Esophagus muscularis mucosa (tissue), 4 donors: ENCODE measurements at regions not wholly inside any gene's neighbourhood (a gene's known extent, or its start where the extent isn't known, plus 50 kb on each side); places are given as distances from the start of the nearest gene placed in this dataset.

Experiments used
- DNase-seq: peaks from one replicate; pipeline ENCODE4 v3.0.0-alpha.2; 2017; ENCODE audit errors: extremely low spot score
- H3K27ac ChIP-seq, 4 donors: fragments of 200-600 bp; sonication (generic); replicated peaks in 1 of 4; 1 replicate in 3 of 4; 2 replicates in 1 of 4; pipeline ENCODE4 v1.5.1; 2016 to 2019; ENCODE audit warnings: mild to moderate bottlenecking in 1 of 4
- H3K27me3 ChIP-seq, 4 donors: fragments of 200-600 bp; sonication (generic); one replicate each; pipeline versions ENCODE4 v1.5.1 to v1.6.0; 2016 to 2019
- H3K36me3 ChIP-seq, 4 donors: fragments of 200-600 bp; sonication (generic); one replicate each; pipeline ENCODE4 v1.5.1; 2016 to 2019
- H3K4me1 ChIP-seq, 4 donors: fragments of 200-600 bp; sonication (generic); one replicate each; pipeline ENCODE4 v1.5.1; 2016 to 2019
- H3K4me3 ChIP-seq, 4 donors: fragments of 200-600 bp; sonication (generic); 1 replicate in 2 of 4; 2 replicates in 2 of 4; pipeline ENCODE4 v1.5.1; 2016 to 2019; ENCODE audit warnings: mild to moderate bottlenecking in 4 of 4, moderate library complexity in 1 of 4
- H3K9me3 ChIP-seq, 4 donors: fragments of 200-600 bp; sonication (generic); 1 replicate in 3 of 4; 2 replicates in 1 of 4; pipeline ENCODE4 v1.5.1; 2016 to 2019
- EP300 ChIP-seq: sonication (generic); formaldehyde crosslinking; IDR thresholded peaks from one replicate; pipeline ENCODE4 v1.6.1; 2017; ENCODE audit warnings: antibody characterized with exemption
- POLR2A ChIP-seq: fragments of 450-650 bp; IDR thresholded peaks from one replicate; pipeline ENCODE4 v1.6.1; 2017; ENCODE audit warnings: antibody characterized with exemption, moderate library complexity, mild to moderate bottlenecking, low read depth
- POLR2AphosphoS5 ChIP-seq, 2 donors: sonication (generic); formaldehyde crosslinking; IDR thresholded peaks; one replicate each; pipeline ENCODE4 v1.6.1; 2017; ENCODE audit warnings: antibody characterized with exemption in 2 of 2
- WGBS: methylation state at CpG from one replicate; pipeline ENCODE4 v1.1.5; 2018; 5-methylcytosine and 5-hydroxymethylcytosine counted together
- intact Hi-C: fragments of 100-400 bp; cut with DNase I; formaldehyde crosslinking; loops from one replicate; pipeline ENCODE4 v1.15.1; 2023
- TF ChIP-seq, protein P1 (sequence below), 3 experiments: fragments of 200-600 bp in 2 of 3; fragments of 450-650 bp in 1 of 3; sonication (generic) in 2 of 3; IDR thresholded peaks; one replicate each; pipeline ENCODE4 v1.5.1; 2017 to 2019; ENCODE audit warnings: antibody characterized with exemption in 3 of 3, mild to moderate bottlenecking in 2 of 3, moderate library complexity in 1 of 3

DNA sequence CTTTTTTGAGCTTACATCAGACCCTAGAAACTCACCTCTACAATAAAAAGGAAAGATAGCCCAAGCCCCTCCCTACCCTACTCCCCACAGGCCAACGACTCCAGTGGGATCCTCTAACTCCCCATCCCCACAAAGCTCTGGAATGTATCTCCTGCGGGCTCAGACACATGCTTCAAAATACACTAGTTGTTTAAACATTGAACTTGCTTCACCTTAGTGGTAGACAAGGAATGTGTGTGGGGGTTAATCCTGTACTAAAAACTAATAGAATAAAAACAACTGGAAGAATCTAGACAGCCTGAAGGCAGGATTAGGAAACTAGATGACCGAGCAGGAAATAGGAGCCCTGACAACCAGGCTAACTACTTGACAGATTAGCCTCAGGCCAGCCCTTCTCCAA lies 211.5 kb downstream of the SUCLG1 start:
- WGBS, result 52% methylated on average over 3 of the region's 3 CpGs
- DNase-seq, result no peak
- no peaks in the 10 kb centered on the region for H3K4me1 ChIP-seq

DNA sequence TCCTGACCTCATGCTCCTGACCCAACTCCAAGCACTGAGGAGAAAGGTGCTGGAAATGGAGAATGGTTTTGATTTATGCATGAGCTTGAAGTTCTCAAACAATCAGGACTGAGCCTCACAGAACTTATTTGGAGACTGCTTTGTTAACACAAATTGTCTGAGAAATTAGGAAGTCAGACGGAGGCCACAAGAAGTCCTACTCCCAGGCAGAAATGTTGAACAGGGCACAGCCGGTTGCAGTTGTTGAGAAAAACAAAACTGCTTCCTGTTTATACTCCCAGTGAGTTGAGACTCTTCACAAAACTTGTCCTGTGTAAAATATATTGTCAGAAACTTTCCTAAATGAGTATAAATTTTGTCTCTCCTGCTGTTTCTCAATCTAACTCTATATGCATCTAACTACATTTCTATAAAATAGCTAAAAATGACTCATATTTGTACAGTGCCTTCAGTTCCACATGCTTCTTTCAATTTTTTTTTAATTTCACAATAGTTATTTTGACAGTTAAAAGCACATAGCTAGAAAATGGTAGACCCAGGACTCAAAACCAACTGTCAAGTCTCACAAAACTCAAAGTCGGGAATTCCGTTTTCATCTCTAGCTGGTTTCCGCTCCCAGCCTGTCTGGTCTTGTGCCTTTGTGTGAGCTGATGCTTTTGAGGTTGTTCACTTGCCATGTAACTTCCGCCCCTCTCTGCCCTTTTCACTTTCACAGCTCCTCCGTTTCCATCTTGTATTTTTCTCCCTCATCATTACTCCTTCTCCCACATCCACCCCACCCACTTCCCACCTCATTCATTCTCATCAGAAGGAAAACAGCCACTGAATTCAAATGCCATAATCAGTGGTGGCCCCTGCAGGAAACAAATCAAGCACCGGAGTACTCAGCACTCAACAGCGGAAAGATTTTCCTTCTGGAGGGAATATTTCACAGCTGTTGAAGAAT lies 215.0 kb downstream of the SUCLG1 start:
- intact Hi-C loops, result no loop called here
- no peaks in the 10 kb centered on the region for H3K36me3 ChIP-seq
- H3K27me3 ChIP-seq, result no peaks in the 10 kb centered on the region
- TF ChIP-seq EP300 (no peak), POLR2A (no peak), POLR2AphosphoS5 (IDR thresholded peaks at IDR 0.05) (no peak)
- TF ChIP-seq, protein P1, sequence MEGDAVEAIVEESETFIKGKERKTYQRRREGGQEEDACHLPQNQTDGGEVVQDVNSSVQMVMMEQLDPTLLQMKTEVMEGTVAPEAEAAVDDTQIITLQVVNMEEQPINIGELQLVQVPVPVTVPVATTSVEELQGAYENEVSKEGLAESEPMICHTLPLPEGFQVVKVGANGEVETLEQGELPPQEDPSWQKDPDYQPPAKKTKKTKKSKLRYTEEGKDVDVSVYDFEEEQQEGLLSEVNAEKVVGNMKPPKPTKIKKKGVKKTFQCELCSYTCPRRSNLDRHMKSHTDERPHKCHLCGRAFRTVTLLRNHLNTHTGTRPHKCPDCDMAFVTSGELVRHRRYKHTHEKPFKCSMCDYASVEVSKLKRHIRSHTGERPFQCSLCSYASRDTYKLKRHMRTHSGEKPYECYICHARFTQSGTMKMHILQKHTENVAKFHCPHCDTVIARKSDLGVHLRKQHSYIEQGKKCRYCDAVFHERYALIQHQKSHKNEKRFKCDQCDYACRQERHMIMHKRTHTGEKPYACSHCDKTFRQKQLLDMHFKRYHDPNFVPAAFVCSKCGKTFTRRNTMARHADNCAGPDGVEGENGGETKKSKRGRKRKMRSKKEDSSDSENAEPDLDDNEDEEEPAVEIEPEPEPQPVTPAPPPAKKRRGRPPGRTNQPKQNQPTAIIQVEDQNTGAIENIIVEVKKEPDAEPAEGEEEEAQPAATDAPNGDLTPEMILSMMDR (IDR thresholded peaks at IDR 0.05), result no peak
- DNase-seq, result no peak
- H3K27ac ChIP-seq, result no peak overlapping the region
- no peaks in the 10 kb centered on the region for H3K9me3 ChIP-seq
- WGBS, result 60% methylated on average over 9 of the region's 9 CpGs
- H3K4me1 ChIP-seq, result no peaks in the 10 kb centered on the region
- H3K4me3 ChIP-seq, result no peak overlapping the region

More for the DNA sequence above, 211.5 kb downstream of the SUCLG1 start:
- intact Hi-C loops, result no loop called here
- no peak overlapping the region for H3K4me3 ChIP-seq
- no peaks in the 10 kb centered on the region for H3K27me3 ChIP-seq
- H3K36me3 ChIP-seq, result no peaks in the 10 kb centered on the region
- no peak for TF ChIP-seq EP300
- no peak for TF ChIP-seq POLR2A
- TF ChIP-seq, protein P1 (IDR thresholded peaks at IDR 0.05), result no peak
- no peak for TF ChIP-seq POLR2AphosphoS5 (IDR thresholded peaks at IDR 0.05)
- no peaks in the 10 kb centered on the region for H3K9me3 ChIP-seq
- no peak overlapping the region for H3K27ac ChIP-seq

DNA sequence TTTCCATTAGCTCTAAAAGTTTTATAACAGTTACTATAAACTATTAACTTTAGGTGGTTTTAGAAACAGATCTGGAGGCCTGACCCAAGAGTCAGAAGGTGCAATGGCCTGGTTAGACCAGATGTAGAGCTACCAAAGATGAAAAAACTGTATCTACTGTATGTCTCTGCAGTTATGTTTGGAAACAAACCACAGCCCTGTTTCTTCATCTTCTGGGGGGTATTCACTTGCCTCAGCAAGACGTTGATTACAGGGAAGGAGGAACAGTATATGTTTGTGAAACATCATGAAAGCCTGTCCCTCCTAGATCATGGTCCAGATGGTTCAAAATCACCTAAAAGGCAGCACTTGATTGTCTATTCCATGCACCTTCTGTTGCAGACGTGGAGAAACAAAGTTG lies 220.2 kb downstream of the SUCLG1 start:
- Histone ChIP-seq H3K4me3 (no peak overlapping the region), H3K9me3 (no peaks in the 10 kb centered on the region), H3K27me3 (no peaks in the 10 kb centered on the region), H3K27ac (no peak overlapping the region), H3K4me1 (no peaks in the 10 kb centered on the region), H3K36me3 (no peaks in the 10 kb centered on the region)
- 60% methylated on average over 2 of the region's 2 CpGs for WGBS
- TF ChIP-seq, protein P1 (IDR thresholded peaks at IDR 0.05), result no peak
- intact Hi-C loops, result no loop called here
- DNase-seq, result no peak

DNA sequence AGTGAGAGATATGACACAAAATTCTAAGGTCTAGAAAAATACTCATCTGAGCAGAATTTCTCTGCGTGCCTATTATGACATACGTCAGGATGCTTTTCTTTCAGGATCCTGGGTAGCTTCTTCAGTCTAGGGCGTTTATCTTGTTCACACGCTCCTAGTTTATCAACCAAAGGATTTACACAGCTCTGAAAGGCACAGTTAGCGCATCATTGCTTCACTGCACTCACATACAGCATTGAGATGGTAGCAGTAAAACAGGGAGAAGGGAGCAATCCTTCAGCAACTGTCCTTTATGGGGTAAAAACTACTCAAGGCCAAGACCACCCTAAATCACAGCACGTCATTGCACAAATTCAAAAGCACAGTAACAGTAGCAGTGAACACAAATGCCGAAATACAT lies 222.8 kb downstream of the SUCLG1 start:
- Histone ChIP-seq H3K27me3 (no peaks in the 10 kb centered on the region), H3K27ac (no peak overlapping the region), H3K36me3 (no peaks in the 10 kb centered on the region), H3K4me3 (no peak overlapping the region), H3K4me1 (no peaks in the 10 kb centered on the region), H3K9me3 (no peaks in the 10 kb centered on the region)
- DNase-seq, result no peak
- intact Hi-C loops, result no loop called here
- TF ChIP-seq EP300, result no peak
- TF ChIP-seq, protein P1 (IDR thresholded peaks at IDR 0.05), result no peak
- TF ChIP-seq POLR2A, result no peak
- no peak for TF ChIP-seq POLR2AphosphoS5 (IDR thresholded peaks at IDR 0.05)
- WGBS, result 88% methylated on average over 7 of the region's 7 CpGs
